VCaP (cell line): ENCODE measurements at regions not wholly inside any gene's neighbourhood (a gene's known extent, or its start where the extent isn't known, plus 50 kb on each side); places are given as distances from the start of the nearest gene placed in this dataset.

Experiments used
- H3K27ac ChIP-seq: fragments of 450-650 bp; 2 replicates; pipeline ENCODE4 v1.5.1; 2017
- TF ChIP-seq, protein P1 (sequence below): fragments of 450-650 bp; conservative IDR thresholded peaks from 2 replicates; pipeline ENCODE4 v1.5.1; 2017; ENCODE audit warnings: mild to moderate bottlenecking, moderate library complexity

DNA sequence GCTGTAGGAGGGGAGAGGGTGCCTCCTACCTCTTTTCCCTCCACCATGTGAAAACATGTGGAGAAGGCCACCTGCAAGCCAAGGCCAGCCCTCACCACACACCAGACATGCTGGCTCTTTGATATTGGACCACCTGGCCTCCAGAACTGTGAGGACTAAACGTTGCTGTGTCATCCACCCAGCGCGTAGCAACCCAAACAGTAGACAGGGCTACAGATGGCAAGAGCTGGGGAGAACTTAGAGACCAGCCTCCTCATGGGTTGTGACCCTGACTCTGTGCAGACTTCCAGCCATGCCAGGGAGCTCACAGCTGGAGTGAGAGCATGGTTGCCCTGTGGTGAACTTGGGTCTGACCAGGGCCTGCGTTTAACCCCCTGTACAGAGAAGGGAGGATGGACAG, 195.9 kb upstream of the CST7 start:
- TF ChIP-seq, protein P1, sequence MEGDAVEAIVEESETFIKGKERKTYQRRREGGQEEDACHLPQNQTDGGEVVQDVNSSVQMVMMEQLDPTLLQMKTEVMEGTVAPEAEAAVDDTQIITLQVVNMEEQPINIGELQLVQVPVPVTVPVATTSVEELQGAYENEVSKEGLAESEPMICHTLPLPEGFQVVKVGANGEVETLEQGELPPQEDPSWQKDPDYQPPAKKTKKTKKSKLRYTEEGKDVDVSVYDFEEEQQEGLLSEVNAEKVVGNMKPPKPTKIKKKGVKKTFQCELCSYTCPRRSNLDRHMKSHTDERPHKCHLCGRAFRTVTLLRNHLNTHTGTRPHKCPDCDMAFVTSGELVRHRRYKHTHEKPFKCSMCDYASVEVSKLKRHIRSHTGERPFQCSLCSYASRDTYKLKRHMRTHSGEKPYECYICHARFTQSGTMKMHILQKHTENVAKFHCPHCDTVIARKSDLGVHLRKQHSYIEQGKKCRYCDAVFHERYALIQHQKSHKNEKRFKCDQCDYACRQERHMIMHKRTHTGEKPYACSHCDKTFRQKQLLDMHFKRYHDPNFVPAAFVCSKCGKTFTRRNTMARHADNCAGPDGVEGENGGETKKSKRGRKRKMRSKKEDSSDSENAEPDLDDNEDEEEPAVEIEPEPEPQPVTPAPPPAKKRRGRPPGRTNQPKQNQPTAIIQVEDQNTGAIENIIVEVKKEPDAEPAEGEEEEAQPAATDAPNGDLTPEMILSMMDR: no peak

DNA sequence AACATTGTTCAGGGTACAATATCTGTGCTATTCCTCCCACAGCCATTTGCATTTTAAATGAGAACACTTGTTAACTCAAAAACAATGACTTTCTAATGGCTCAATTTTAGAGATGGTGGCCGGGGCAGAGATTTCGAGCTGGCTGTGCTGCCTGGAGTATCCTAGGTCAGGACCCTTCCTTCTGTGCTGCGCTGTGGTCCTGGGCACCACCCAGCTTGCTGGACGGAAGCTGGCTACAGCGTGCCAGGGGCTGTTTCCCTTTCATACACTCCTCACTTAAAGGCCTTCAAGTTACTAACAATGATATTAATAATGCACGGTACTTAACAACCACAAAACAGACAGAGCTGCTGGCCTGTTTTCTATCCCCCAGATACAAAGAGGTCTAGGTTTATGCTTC, 194.4 kb upstream of the CST7 start:
- TF ChIP-seq, protein P1: no peak
- H3K27ac ChIP-seq: no peak overlapping the region

More for the DNA sequence above, 195.9 kb upstream of the CST7 start:
- H3K27ac ChIP-seq: no peak overlapping the region

DNA sequence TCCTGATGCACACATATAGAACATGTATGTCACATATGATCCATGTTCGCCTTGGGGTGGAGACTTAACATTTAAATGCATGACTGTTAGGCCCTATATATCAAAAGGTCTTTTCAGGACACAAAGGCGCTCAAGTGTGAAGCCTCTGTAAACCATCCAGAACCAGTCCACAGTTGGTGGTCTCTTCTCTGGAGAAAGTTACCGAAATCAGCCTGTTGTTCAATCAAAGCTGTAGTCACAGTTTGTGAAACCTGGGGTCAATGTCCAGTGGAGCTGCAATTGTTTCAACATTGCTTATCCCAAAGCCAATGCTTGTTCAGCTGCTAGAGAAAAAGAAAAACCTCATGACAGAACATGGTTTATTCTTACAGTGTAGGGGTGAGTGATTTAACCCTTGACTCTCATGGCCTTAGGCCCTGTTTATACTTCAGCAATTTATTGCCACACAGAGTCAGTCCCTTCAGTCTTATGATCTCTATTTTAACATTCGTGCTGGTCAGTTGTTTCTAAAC, 193.6 kb upstream of the CST7 start:
- TF ChIP-seq, protein P1: no peak
- no peak overlapping the region for H3K27ac ChIP-seq

DNA sequence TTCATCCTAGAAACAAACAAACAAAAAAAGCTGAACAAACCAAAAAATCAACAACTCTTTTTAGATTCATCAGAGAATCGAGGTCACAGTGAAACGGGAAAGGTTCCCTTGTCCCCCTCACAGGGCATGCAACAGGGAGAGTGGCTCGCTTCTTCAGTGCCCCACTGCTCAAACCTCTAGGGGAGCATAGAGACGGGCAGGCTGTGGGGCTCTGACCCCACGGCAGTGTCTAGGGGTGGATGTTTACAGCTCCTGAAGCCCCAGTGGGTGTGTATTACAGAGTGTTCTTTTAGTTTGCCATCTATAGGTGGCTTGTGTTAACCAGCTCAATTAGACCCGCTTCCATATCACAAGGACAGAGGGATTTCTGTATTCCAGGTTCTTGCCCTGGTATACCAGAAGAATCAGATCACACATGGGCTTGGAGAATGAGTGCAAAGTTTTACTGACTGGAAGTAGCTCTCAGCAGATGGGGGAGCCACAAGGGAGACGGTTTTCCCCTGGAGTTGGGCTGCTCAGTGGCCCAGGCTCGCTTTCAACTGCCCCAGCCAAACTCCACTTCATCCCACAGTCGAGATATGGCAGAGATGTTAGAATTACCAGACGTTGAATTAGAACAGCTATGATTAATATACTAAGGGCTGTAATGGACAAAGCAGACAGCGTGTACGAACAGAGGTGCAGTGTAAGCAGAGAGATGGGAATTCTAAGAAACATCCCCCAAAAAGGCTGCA, 192.6 kb upstream of the CST7 start:
- no peak overlapping the region for H3K27ac ChIP-seq
- TF ChIP-seq, protein P1: no peak

DNA sequence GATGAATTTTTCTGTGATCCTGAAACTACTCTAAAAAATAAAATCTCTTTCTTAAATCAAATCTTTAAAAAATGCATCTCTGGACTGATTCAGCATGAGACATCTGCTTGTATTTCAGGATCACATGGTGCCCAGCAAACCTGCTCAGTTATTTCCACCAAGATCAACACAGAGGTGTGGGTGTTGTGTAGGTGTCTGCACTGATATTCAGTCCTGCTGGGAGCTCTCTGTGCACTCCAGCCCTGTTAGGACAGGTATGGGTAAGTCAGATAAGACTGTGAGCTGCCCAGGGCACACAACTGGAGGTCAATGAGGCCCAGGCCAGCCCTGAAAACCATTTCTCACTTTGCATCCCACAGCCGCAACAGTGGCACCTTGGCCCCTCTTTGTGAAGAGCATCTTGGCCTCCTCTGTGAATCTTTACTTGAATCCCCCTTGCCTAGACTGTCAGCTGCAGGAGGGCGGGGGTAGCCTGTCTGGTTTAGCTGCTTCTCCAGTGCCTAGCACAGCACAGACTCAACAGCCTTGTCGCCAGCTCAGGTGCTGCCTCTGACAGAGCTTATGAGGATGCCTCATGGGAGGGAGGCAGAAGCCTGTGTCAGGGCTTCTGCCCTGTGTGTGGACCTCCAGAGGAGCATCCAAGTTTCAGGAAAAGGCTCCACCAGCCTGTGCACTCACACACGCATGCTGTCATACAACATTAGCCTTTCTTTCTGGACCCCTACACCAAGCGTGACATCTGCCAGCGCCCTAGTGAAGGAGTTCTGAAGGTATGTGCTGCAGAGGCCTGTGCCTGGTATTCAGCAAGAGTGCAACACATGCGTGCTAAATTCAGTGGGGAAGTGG, 187.6 kb upstream of the CST7 start:
- TF ChIP-seq, protein P1: no peak

DNA sequence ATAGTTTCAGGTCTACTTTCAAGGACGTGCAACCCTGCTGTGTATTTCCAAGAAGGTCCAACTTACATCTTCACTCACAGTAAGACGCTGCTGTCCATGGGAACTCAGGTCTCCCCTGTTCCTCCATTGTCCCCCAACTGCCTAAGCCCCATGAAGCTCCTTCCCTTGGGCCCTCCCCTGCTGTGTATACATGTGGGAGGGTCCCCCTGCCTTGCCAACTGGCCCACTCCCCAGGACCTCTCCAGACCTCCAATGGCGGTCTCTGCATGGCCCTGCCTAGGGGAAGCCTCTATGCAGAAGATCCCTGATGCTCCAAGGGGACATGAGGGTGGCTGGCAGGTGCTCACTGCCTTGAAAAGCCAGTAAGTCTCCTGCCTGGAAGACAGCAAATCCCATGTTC, 186.7 kb upstream of the CST7 start:
- TF ChIP-seq, protein P1: no peak
- H3K27ac ChIP-seq: no peak overlapping the region

More for the DNA sequence above, 187.6 kb upstream of the CST7 start:
- H3K27ac ChIP-seq: no peak overlapping the region

DNA sequence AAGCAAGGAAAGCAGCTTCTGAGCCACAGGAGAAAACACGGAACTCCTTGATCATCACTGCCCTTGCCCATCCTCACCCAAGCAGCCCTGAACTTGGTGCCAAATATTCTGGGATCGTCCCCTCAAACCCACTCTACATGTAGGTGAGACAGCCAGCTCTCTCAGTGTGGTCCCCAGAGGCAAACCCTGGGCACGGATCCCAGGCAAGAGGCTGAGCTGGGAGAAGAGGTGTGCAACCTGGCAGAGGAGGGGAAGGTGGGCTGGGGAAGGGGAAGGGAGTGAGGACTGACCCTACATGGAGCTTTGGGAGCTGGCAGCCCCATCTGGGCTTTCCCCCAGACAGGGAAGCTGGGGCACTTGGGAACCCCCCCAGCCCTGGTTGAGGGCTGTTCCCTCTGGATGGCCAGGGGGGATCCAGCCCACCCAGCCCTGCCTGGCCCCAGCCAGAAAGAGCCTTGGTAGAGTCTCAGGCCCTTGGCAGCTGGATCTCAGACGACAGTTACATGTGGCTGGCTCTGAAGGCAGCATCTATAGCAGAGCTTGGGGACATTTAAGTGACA, 186.2 kb upstream of the CST7 start:
- H3K27ac ChIP-seq: no peak overlapping the region

More for the DNA sequence above, 186.2 kb upstream of the CST7 start:
- TF ChIP-seq, protein P1: no peak
